GM12892 (cell line): ENCODE measurements at regions not wholly inside any gene's neighbourhood (a gene's known extent, or its start where the extent isn't known, plus 50 kb on each side); places are given as distances from the start of the nearest gene placed in this dataset.

ENCODE experiments used
- POLR2A ChIP-seq: IDR thresholded peaks from 2 replicates; pipeline ENCODE4 v1.6.1; 2011; ENCODE audit warnings: low read depth, low read length, control low read depth
- TAF1 ChIP-seq: IDR thresholded peaks from 2 replicates; pipeline ENCODE4 v1.6.1; 2011; ENCODE audit warnings: low read depth, mild to moderate bottlenecking, control low read depth, low read length, borderline replicate concordance

GRCh38 chr7:115081772-115082171 is 159.9 kb downstream of the MDFIC start:
- no peak for TF ChIP-seq POLR2A
- no peak for TF ChIP-seq TAF1
